OCI-M2 (cell line): ENCODE measurements at regions not wholly inside any gene's neighbourhood (a gene's known extent, or its start where the extent isn't known, plus 50 kb on each side); places are given as distances from the start of the nearest gene placed in this dataset.

Experiments
- DNase-seq: peaks from one replicate; lab custom pipeline; 2025; ENCODE audit not compliant: unreplicated experiment; lab: John Stamatoyannopoulos, UW

DNA sequence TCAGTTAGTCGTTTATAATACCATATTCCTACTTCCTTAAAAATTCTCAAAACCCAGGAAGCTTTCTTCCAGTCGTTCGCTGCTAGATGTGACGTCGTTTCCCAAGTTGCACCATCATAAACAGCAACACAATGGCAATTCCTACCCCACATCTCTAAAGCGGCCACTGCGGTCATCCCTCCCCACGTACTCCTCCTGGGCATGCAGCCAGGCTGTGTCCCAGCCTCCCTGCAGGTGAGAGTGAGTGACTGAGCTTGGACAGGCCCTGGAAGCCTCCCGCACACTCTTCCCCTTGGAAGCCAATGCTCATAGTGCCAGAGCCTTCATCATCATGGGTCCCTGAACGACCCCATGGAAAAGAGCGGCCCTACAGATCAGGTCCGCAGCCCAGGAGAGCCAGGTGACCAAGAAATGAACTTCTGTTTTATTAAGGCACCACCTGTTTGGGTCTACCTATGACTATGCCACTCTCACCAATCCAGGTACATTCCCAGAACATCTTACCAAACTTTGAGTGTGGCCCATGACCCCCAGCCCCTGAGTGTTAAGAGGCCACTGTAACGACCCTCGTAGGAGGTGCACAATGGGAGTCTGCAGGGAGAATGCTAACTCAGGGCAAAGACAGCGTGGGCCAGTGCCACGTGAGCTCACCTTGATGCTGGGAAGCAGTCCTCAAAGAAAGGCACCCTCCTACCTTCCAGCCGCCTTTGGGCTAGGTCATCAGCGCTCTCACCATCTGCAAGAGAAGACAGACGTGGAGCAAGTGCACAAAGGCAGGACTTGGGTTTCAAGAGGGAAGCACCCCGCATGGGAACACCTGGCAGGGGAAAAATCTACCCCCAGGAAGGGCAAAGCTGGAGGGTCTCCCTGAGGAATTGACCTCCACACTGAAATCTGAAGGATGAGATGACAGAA, 74.7 kb upstream of the RAB6C start:
- no peak for DNase-seq

DNA sequence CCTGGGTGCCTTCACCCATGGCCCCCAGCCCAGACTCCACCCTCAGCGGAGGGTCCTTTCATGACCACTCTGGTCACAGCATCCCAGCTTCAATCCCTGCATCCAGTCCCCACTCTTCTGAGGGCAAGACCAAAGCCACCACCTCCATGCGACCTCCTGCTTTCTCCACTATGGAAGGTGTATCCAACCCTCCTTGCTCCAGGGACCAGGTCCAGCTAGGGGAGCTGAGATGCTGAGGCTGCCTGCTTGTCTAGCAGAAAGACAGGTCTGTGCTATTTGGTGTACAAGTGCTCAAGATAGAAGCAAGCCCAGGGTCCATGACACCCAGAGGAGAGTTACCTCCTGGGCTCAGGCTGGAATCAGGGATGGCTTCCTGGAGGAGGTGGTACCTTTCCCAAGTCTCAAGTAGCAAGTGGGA, 73.8 kb upstream of the RAB6C start:
- no peak for DNase-seq

DNA sequence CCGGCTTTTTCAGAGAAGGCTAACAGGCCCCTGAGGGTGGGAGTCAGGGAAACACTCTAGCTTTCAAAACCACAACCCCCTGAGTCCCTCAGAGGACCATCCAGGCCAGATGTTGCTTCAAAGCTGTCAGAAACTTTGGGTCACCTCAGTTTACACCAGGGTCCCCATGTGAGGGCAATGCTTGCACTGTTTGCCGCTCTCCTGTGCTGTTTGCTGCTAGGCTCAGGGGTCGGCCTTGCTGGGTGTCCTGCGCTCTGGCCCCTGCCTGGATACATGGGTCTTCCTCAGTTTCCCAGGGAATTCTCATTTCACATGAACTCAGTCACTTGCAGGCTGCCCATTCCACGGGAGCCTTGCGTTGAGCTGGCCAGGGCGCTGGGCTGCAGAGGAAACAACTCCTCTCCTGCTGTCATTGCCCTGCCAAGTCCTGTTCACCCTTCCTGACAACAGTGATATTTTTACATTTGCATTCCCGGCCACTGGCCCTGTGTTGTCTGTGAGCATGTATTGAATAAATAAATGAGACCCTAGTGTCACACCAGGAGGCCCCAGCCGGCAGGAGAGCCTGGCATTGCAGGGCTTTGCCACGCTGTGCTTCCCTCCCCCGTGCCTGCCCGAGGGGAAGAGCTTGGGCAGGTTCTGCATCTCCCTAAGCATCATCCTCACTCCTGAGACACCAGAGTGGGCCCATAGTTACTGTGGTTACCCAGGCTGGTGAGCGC, 73.2 kb upstream of the RAB6C start:
- DNase-seq: no peak

DNA sequence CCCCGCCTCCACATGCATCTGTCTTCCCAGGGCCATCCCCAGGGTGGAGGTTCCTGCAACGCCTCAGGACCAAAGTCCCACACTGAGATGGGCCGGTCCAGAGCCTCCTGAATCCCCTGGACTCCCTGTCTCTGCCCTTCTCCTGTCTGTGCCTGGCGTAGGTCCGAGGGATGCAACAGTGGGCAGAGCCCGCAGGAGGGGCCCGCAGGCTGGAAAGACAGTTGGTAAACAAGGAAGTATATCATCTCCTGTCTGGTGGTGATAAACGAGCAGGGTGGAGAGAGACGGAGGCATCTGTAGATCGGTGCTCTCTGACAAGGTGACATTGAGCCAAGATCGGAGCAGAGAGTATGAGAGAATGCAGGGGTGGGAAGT, 72.6 kb upstream of the RAB6C start:
- DNase-seq: no peak

DNA sequence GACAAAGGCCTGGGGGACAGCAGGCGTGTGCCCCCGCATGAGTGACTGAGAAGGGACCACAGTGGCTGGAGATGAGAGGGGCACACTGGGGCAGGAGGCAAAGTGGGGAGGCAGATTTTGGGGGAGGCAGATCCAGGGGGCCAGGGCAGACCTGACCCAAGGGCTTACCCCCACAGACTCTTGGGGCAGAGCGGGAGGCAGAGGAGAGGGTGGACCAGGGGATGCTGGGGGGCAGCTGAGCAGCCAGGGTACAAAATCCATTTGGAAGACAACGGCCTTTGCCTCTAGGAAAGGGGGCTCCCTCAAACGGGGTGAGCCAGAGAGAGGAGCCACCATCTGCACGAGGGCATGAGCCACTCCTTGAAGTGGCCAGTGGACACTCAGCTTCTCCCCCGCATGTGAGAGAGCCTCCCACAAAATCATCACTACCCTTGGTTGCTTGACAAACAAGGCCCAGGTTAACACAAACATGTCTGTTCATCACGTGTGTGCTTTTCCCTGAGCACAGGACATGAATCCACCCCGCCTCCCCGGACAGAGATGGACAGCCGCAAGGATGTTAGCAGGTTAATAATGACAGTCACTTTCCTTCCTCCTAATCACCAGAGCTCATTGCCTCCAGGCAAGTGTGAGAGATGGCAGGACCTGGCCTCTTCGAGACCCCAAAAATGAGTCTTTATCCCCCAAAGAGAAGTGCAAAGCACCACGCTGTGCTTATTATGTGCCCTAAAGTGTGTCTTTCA, 72.0 kb upstream of the RAB6C start:
- no peak for DNase-seq

DNA sequence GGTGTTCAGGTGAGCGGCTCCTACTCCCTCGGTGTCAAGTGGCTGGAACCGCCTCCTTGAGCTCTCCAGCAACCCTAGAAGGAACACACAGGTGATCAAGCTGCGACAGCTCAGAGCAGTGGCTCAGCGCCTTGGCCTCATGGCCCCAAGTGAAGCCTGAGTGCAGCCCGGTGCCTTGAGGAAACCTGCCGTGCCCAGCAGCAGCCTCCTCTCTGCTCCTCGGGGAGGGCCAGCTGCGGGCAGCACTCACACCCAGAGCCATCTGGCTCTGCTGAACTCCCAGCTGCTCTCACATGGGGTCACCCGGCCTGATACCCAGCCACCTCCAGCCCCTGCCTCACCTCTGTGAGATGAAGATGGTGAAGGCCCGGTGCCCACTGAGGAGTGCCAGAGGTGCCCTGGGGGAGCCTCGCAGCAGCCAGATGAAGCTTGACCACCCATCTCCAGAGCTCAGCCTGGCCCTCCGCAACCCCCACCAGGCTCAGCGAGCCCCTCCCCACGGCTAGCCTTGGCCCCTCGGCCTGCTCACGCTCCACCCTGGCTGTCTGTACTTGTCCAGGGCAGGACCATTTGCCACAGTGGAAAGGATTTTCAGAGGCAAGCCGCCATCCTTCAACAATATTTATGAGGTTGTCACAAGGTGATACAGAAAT, 70.6 kb upstream of the RAB6C start:
- DNase-seq: no peak

DNA sequence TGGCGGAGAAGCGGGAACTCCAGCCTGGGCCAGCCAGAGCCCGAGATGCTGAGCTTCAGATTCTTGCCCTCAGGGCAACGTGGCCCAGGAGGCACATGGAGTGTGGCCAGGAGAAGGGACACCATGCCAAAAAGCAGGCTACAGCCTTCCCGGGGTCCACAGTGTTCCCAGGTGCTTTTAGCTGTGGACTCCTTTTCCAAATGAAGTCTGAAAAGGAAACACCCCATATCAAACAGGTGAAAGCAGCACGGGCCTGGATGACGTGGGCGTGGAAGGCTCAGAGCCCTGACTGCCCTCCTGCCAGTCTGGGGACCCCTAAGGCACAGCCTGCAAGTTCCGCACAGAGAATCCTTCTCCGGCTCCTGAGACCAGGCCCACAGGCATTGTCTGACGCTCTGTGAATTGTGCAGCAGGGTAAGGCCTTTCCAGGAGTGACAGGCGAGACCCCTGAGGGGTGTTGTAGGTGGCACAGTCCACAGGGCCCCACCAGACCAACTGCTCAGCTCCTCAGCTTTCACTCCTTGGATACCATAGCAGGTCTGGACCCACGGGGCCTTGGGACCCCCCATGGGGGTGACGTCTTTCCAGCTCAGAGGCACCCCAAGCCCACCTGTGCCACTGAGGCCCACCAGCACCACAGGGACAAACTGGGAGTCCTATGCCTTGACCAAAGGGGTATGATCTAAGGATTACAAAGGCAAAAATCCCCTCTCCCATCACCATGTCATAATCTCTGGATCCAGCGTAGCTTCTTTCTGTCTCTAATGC, 69.6 kb upstream of the RAB6C start:
- DNase-seq: no peak

DNA sequence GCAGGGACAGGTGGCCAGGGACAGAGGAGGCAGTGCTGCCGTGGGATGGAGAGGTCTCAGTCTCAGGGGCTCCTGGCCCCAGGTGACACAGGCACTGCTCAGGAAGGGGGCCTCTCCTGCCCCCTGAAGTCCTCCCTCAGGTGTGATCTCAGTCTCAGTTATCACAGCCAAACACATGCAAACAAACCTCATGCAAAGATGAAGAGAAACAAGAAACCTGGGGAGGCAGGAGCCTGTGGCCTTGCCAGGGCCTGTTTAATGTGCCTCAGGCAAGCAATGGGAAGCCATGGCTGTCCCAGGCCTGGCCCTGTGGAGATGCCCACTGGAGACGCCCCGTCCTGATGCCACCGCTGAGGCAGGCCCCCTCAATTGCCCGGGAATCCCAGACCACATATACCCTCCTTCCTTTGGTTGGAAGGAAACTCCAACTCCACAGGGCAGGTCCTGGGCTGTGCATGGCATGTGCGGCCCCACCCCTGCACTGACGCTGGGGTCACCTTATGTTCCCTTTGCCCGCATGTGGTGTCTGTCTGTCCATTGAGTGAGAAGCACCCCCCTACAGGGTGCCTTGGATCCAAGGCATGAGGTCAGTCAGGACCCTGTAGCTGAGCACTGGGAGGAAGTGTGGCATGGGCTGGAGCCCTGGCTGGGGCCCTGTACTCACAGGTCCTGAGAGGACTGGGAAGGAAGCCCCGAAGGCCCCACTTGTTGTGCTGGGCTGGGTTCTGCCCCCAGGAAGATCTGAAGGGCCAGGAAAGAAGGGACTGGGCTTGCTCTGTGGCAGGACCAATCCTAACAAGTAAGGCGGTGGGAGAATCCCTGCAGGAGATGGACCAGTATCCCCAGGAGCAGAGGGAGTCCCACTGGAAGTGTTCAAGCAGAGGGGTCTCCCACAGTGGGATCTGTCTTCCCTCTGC, 68.8 kb upstream of the RAB6C start:
- DNase-seq: no peak

DNA sequence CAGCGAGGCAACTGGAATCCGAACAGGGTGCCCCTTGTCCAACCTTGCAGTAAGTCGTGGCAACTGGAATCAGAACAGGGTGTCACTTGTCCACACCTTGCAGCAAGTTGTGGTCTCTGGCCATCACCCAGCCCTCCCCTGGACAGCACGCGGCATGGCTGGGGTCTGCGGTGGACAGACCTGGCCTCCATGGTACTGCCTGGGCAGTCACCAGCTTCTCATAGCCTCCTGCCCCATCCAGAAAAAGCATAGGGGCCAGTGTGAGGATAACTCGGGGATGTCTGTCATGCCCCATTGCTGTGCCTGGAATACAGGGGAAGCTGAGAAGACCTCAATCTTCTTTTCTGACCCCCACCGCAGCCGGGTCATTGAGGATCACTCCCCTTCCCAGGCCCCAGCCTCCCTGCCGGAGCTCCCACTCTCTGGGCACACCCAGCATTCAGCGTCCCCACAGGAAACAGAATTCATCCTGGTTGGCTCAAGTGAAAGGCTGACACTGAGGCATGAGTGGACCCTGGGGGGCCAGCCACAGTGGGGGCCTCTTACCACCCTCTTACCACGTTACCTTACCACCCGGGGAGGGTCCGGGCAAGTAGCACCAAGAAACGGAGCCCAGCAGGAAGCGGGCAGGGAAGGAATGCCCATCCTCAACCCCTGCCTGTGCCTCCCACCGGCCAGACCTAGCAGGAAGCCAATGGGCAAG, 68.0 kb upstream of the RAB6C start:
- no peak for DNase-seq

DNA sequence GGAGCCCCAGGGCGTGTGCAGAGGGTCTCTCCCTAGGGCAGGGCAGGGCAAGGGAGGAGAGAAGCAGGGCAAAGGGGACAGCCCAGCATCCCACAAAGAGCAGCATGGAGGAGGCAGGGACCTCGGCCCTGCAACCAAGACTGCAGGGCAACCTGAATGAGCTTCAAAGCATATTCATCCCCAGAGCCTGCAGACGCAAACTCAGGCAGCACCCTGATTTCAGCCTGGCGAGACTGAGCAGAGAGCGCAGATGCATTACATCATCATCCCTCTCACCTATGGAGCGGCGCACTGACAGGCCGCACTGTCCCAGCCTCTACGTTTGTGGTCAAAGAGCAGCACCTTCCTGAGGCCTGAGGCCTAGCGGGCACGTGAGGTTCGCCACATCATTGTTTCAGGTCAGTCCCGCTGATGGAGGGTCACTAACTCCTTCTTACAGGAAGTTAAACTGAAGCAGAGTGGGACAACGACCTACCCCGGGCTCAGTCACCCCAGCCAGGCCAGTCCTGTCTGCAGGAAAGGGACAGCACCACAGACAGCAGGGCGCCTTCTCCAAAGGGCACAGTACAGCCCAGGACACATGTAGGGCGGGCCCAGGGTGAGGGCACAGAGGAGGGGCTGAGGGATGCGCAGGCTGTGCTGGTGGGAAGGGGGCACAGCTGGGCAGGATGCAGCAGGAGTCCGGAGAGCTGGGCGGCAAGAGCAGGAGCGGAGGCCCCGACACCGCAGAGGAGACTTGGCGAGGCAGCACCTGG, 67.2 kb upstream of the RAB6C start:
- no peak for DNase-seq

DNA sequence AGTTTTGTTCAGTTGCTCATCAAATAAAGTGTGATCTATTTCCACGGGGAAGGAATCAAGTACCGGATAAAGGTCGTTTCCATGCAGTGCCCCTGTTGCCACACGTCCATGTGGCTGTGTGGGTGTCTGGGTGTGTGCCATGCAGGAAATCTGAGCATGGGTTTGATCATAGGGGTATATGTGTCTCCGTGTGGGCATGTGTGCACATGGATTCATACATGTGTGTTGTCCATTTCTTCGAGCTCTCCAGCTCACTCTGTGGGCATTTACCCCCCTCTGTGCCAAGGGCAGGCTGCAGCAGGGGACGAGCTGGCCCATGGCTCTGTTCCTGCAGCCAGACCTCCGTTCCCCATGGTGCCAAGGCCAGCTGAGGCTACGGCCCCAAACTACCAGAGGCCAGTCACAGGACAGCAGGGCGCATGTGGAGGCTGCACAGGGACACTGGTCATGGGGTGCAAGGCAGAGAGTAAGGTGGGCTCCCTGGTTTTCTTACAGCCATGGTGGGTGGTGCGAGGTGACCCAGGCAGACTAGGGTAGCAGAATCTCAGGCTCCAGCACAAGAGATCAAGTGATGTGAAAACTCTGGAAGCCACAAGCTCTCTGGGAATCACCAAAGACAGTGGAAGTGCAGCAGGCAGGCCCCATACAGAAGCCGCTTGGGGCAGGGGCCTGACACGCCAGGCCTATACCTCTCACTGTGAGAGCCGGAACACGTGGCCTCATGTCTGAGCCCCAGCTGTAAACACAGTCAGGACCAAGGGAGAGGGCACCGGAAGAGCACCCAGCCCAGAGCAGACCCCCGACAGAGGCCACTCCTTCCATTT, 66.4 kb upstream of the RAB6C start:
- DNase-seq: no peak

DNA sequence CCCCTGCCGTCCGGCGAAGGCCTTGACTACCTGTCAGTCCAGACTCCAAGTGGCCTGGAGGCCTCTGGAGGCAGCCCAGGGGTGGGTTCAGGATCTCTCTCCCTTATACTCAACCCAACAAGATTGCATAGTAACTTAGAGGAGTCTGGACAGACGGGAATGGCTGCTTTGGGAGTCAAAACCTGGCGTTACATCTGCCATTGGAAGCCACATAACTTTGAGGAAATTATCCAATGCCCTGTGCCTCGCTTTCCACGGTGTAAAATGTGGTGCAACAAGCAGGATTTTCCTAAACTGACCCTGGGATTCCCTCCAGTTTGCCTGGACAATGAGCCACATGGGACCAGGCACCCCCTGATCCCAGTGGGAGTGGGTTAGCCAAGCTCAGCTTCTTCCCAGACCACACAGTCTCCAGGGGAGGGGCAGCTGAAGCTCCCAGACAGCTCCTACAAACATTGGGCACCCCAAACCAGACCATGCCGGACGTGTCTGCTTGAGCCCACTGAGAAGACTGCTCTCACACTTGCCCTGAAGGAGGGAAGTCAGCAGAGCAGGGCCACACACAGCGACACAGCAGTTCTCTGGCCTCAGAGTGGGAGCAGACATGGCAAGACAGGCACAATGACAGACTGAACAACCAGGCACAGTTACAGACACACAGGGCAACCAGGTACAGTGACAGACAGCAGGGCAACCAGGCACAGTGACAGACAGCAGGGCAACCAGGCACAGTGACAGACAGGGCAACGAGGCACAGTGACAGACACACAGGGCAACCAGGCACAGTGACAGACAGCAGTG, 65.6 kb upstream of the RAB6C start:
- no peak for DNase-seq

DNA sequence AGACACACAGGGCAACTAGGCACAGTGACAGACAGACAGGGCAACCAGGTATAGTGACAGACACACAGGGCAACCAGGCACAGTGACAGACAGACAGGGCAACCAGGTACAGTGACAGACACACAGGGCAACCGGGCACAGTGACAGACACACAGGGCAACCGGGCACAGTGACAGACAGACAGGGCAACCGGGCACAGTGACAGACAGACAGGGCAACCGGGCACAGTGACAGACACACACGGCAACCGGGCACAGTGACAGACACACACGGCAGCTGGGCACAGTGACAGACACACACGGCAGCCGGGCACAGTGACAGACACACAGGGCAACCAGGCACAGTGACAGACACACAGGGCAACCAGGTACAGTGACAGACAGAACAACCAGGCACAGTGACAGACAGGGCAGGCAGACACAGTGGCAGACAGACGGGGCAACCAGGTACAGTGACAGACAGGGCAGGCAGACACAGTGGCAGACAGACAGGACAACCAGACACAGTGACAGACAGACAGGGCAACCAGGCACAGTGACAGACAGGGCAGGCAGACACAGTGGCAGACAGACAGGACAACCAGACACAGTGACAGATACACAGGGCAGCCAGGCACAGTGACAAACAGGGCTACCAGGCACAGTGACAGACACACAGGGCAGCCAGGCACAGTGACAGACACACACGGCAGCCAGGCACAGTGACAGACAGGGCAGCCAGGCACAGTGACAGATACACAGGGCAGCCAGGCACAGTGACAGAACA, 64.7 kb upstream of the RAB6C start:
- no peak for DNase-seq

DNA sequence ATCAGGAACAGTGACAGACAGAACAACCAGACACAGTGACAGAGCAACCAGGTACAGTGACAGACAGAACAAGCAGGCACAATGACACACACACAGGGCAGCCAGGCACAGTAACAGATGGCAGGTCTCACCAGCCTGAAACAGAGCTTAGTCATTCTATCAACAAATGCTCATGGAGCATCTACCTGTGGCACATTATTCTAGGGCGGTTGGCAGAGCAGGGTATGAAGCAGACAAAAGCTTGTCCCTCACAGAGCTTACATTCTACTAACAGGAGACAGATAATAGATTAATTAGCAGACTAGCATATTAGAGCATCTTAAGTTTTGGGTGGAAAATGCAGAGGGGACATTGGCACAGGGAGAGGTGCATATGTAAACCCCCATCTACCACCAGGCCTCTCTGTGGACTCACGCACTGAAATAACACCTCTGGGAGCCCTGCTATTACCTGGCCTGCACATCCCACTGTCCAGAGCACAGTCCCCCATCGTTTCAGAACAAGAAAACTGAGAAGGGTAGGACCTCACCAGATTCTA, 64.1 kb upstream of the RAB6C start:
- DNase-seq: no peak

DNA sequence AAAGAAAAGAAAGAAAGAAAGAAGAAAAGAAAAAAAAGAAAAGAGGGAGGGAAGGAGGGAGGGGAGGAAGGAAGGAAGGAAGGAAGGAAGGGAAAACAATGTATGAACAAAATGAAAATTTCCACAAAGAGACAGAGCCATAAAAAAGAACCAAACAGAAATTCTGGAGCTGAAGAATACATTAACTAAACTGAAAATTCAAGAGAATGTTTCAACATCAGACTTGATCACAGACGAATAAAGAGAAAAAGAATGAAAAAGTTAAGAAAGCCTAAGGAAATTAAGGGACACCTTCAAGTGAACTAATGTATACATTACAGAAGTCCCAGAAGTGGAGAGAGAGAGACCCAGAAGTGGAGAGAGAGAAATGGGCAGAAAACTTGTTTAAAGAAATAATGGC, 60.9 kb upstream of the RAB6C start:
- DNase-seq: no peak
